SU-DHL-6 (cell line): ENCODE measurements at regions not wholly inside any gene's neighbourhood (a gene's known extent, or its start where the extent isn't known, plus 50 kb on each side); places are given as distances from the start of the nearest gene placed in this dataset.

Experiments
- EZH2phosphoT487 ChIP-seq: fragments of 200-600 bp; sonication (generic), shearing (Covaris generic); conservative IDR thresholded peaks from 2 replicates; pipeline ENCODE4 v1.6.1; 2018; ENCODE audit warnings: mild to moderate bottlenecking, antibody characterized with exemption, low read length, moderate library complexity, mixed read lengths
- TF ChIP-seq, protein P1 (sequence below): fragments of 200-600 bp; sonication (generic); IDR thresholded peaks from one replicate; pipeline ENCODE4 v1.5.1; 2017; ENCODE audit warnings: antibody characterized with exemption, mild to moderate bottlenecking, low read length, moderate library complexity; ENCODE audit not compliant: insufficient read depth, poor library complexity, severe bottlenecking

DNA sequence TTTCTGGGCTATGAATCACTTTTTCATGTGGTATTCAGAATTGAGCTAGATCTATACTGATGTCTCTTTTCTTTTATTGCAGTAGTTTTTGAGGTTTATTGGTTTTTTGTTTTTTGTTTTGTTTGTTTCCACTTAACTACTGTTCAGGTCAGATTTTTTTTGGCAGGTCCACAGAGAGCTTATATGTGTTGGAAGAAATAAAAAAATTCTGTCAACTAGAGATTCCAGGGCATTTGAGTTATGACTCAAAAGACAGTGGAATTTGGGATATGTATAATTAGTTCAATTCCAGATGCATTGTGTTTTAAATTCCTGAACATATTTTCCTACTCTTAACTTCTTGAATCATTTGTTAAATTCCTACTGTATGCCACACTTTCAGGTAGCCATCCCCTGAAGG is 727.2 kb downstream of the SI start:
- TF ChIP-seq, protein P1, sequence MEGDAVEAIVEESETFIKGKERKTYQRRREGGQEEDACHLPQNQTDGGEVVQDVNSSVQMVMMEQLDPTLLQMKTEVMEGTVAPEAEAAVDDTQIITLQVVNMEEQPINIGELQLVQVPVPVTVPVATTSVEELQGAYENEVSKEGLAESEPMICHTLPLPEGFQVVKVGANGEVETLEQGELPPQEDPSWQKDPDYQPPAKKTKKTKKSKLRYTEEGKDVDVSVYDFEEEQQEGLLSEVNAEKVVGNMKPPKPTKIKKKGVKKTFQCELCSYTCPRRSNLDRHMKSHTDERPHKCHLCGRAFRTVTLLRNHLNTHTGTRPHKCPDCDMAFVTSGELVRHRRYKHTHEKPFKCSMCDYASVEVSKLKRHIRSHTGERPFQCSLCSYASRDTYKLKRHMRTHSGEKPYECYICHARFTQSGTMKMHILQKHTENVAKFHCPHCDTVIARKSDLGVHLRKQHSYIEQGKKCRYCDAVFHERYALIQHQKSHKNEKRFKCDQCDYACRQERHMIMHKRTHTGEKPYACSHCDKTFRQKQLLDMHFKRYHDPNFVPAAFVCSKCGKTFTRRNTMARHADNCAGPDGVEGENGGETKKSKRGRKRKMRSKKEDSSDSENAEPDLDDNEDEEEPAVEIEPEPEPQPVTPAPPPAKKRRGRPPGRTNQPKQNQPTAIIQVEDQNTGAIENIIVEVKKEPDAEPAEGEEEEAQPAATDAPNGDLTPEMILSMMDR = no peak
- TF ChIP-seq EZH2phosphoT487 = no peak
